Hematopoietic multipotent progenitor cell (in vitro differentiated cells): ENCODE measurements at regions not wholly inside any gene's neighbourhood (a gene's known extent, or its start where the extent isn't known, plus 50 kb on each side); places are given as distances from the start of the nearest gene placed in this dataset.

ENCODE experiments used
- DNase-seq, 3 donors: peaks; one replicate each; pipeline ENCODE4 v3.0.0-alpha.2; 2011 to 2015; ENCODE audit warnings: low read depth in 2 of 3, low spot score in 2 of 3

- no peak for DNase-seq
Measured at GRCh38 chr22:20637750-20638506, 130.5 kb downstream of the MED15 start.

GRCh38 chr22:20638507-20638870, 131.1 kb downstream of the MED15 start:
- no peak for DNase-seq

GRCh38 chr22:20639343-20639742, 131.9 kb downstream of the MED15 start:
- DNase-seq: no peak

GRCh38 chr22:20639750-20640149, 132.3 kb downstream of the MED15 start:
- no peak for DNase-seq

- DNase-seq: no peak
Measured at GRCh38 chr22:20641198-20641892, 132.6 kb upstream of the SERPIND1 start.

GRCh38 chr22:20641919-20642579, 131.9 kb upstream of the SERPIND1 start:
- DNase-seq: no peak

GRCh38 chr22:20642668-20643179, 131.2 kb upstream of the SERPIND1 start:
- DNase-seq: no peak

- no peak for DNase-seq
Measured at GRCh38 chr22:20644071-20644642, 129.8 kb upstream of the SERPIND1 start.

- DNase-seq: no peak
Measured at GRCh38 chr22:20645954-20646353, 128.0 kb upstream of the SERPIND1 start.

- no peak for DNase-seq
Measured at GRCh38 chr22:20646415-20646814, 127.5 kb upstream of the SERPIND1 start.

GRCh38 chr22:20646906-20647305, 127.0 kb upstream of the SERPIND1 start:
- no peak for DNase-seq

- DNase-seq: no peak
Measured at GRCh38 chr22:20647586-20648305, 126.2 kb upstream of the SERPIND1 start.

GRCh38 chr22:20648306-20648903, 125.5 kb upstream of the SERPIND1 start:
- DNase-seq: no peak

- DNase-seq: no peak
Measured at GRCh38 chr22:20650294-20651207, 123.4 kb upstream of the SERPIND1 start.

GRCh38 chr22:20651286-20651685, 122.6 kb upstream of the SERPIND1 start:
- DNase-seq: no peak

GRCh38 chr22:20652130-20652529, 121.8 kb upstream of the SERPIND1 start:
- DNase-seq: no peak

GRCh38 chr22:20652582-20652981, 121.3 kb upstream of the SERPIND1 start:
- no peak for DNase-seq

GRCh38 chr22:20653012-20653794, 120.7 kb upstream of the SERPIND1 start:
- DNase-seq: no peak
